HG02870 (cell line): ENCODE measurements at regions not wholly inside any gene's neighbourhood (a gene's known extent, or its start where the extent isn't known, plus 50 kb on each side); places are given as distances from the start of the nearest gene placed in this dataset.

Experiments used
- ATAC-seq: cut with Tn5 transposase; IDR thresholded peaks from one replicate; pipeline ENCODE4 v1.9.1; 2021; ENCODE audit warnings: mild to moderate bottlenecking, moderate library complexity; ENCODE audit not compliant: unreplicated experiment

DNA sequence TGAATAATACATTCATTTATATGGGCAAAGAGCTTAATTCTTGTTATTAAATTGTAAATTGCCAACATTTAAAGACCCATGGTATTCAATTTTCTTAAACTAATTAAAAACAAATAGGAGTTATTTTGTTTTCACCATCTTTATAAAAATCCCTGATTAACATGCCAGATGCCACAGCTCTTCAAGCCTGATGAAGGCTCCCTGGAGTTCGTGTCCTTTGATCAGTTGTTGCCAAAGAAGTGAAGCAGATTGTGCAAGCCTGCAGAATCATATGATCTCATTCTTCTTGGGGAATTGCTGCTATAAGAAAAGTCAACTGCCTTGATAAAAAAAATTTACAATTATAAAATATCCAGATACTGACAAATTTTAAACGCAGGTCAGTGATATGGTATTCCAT, 288.3 kb upstream of the PPFIA2 start:
- no peak for ATAC-seq

GRCh38 chr12:82040987-82041743, 282.0 kb upstream of the PPFIA2 start:
- no peak for ATAC-seq

- no peak for ATAC-seq
These were observed 275.6 kb upstream of the PPFIA2 start for GRCh38 chr12:82034769-82035168.

GRCh38 chr12:82029936-82030335, 270.8 kb upstream of the PPFIA2 start:
- ATAC-seq: no peak

DNA sequence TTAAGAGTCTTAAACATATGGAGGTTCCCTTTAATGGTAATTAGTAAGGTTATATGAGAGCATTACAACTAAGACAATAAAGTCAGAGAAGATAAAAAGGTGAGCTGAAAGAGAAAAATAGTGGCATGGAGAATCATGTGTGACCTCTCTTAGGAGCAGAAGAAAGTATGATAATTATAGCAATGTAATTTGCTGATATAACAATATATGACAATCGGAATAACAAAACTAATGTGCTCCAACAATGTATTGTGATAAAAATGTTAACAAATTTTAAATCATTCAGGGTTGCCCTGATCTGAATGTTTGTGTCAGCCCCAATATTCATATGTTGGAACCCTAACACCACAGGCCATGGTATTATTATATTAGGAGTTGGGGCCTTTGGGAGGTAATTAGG, 269.6 kb upstream of the PPFIA2 start:
- no peak for ATAC-seq

DNA sequence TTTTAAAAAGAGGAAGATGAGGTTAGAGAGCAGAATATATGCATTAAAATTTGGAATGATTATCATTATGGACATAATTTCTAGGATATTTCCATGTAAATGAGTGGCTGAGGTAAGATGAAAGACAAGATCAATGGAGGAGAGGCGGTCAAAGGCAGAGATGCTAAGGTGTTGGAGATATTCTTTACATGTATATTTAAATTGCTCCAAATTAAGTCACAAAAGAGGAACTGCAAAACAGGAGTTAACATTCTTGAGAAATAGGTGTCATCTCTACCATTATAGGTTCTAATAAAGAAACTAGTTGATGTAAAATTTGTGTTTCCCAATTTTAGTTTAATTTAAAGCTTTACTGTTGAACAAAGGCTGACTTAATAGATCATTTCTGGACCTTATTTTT, 268.5 kb upstream of the PPFIA2 start:
- ATAC-seq: no peak

DNA sequence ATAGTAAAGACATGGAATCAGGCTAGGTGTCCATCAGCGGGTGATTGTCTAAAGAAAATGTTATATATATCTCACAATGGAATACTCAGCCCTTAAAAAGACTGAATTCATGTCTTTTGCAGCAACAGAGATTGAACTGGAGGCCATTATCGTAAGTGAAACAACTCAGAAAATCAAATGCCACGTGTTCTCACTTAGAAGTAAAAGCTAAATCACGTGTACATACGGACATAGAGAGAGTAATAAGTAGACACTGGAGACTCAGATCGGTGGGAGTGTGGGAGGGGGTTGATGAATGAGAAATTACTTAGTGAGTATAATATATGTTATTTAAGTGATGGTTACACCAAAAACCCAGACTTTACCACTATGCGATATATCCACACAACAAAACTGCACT, 266.3 kb upstream of the PPFIA2 start:
- no peak for ATAC-seq

- no peak for ATAC-seq
These were observed 260.4 kb upstream of the PPFIA2 start for GRCh38 chr12:82019533-82019932.

GRCh38 chr12:82015623-82016347, 256.6 kb upstream of the PPFIA2 start:
- ATAC-seq: no peak

GRCh38 chr12:82012176-82012575, 253.0 kb upstream of the PPFIA2 start:
- no peak for ATAC-seq

DNA sequence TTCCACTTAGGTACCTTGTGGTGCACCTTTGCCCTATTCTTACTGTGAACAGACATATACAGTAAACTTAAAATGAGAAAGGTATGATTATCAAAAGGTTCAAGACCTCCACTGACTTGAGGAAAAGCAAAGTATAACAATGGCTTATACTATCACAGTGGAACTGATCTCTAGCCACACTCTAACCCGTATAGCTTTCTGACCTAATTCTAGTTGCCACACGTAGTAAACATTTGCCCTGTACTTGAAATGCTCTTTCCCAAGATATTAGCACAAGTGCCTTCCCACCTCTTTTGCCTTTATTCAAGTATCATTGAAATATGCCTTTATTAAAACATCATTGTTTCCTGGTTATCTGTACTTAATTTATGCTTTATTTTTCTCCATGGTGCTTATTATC, 250.4 kb upstream of the PPFIA2 start:
- ATAC-seq: no peak

DNA sequence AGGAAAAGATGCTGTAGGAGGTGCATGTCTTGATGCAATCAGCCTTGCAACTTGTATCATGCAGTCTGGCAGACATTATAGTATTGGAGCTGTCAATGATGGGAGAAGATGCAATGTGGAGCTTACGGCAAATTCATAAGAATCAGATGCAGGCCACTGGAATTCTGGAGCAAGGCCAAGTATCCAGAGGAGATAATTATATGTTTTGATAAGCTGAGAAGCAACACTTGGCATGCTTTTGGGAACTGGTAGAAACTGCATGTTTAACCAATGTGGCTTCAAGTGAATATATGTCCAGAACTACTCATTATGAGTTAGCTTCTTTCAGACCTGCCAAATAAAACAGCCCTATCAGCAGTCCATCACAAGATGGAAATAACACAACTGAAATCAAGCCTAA, 249.1 kb upstream of the PPFIA2 start:
- ATAC-seq: no peak

GRCh38 chr12:81998761-81999378, 239.7 kb upstream of the PPFIA2 start:
- no peak for ATAC-seq

GRCh38 chr12:81992461-81992860, 233.3 kb upstream of the PPFIA2 start:
- ATAC-seq: no peak

DNA sequence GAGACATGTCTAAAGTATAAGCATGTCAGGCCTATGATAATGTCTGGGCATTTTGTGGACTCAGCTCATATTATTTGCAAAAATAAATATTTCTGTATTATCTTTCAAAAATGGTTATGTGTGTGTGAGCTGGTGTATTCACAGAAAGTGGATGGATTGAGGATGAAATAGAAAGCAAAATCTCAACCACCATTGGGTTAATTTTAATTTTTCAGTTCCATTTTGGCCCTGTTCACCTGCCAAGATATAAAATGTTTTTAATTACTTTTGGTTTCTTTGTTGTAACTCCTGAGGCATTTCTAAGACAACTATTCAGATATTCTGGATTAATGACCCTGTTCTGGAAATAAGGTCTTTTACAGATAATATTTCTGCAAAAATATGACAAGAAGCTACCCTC, 232.7 kb upstream of the PPFIA2 start:
- ATAC-seq: no peak

DNA sequence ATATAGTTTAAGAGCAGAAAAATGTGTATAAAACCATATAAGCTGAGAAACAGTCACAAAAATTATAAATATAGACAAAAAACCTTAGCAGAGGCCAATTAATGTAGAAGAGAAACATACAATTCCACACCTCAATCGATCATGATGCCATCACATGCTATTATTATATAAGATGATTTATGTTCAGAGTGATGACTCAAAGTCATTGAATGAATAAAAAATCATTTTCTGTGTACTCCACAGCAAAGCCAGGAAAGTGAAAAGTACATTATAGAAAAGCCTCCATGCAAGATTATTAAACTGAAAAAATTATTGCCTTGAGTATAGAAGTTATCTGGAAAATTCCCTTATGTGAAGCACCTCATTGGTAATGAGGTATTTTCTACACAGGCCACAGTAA, 229.2 kb upstream of the PPFIA2 start:
- ATAC-seq: no peak

DNA sequence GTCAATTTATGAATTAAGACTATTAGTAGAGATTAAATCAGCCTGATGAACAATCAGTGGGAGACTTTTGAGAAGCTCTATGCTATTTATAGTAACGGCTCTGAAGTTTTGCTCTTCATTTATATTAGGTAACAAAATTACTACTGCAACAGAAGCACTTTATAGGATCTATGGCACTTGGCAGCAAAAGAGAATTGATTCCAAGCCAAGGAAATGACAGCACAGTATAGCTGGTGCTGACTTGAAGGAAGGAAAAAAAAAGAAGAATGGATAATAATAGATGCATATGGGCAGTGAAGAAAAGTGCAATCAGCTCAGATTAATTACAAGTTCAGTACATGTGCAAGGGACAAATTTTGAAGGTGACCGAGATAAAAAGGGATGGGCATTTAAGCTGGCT, 228.2 kb upstream of the PPFIA2 start:
- no peak for ATAC-seq

DNA sequence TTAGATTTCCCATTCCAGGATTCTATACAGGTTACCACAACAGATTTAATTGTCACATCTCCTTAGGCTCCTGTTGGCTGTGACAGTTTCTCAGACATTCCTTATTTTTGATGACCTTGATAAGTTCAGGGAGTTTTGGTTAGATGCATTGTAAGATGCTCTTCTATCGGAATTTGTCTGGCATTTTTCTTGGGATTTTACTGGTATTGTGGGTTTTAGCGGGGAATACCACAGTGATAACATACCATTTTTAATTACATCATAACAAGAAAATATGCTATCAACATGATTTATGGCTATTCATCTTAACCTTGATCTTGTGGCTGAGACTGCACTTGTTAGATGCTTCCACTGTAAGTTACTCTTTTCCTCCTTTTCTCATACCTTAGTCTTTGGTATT, 217.5 kb upstream of the PPFIA2 start:
- ATAC-seq: no peak

DNA sequence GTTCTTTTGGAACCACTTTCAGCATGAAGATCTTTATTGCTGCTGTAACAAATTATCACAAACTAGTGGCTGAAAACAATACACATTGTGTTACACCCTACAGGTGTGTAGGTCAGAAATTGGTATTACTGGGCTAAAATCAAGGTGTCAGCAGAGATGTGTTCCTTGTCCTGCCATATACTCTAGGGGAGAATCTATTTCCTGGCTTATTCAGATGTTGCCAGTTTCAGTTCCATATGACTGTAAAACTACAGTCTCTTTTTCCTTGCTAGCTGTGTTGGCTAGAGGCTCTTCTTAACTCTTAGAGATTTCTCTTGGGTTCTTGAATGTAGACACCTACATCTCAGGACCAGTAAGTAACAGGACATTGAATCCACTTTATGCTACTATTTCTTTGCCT, 215.6 kb upstream of the PPFIA2 start:
- no peak for ATAC-seq

DNA sequence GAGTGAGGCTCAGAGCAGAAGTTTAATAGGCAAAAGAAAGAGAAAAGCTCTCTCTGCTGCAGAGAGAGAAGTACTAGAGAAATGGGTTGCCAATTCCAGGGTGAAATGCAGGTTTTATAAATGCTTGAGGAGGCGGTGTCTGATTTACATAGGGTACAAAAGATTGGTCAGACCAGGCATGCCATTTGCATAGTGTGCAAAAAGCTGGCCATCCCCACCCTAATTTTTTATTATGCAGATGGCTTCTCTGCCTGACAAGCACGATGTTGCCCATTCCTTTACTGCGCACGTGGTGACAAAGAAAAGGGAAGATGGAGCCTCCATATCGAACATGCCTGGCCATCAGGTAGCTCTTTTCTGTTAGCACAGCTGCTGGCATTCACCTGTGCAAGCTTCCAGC, 209.3 kb upstream of the PPFIA2 start:
- no peak for ATAC-seq

GRCh38 chr12:81963636-81964035, 204.5 kb upstream of the PPFIA2 start:
- ATAC-seq: no peak

- no peak for ATAC-seq
These were observed 203.9 kb upstream of the PPFIA2 start for GRCh38 chr12:81963026-81963425.
